Gastrocnemius medialis (tissue), 4 donors: ENCODE measurements at regions not wholly inside any gene's neighbourhood (a gene's known extent, or its start where the extent isn't known, plus 50 kb on each side); places are given as distances from the start of the nearest gene placed in this dataset.

Experiments
- ATAC-seq, 2 donors: fragments of 150-250 bp; one replicate each; pipeline ENCODE4 v1.9.1; 2016
- DNase-seq, 2 donors: peaks; one replicate each; pipeline ENCODE4 v3.0.0-alpha.2; 2019
- H3K27ac ChIP-seq, 4 donors: fragments of 200-600 bp; sonication (generic); 1 replicate in 1 of 4; 2 replicates in 3 of 4; pipeline ENCODE4 v1.5.1; 2016 to 2018; ENCODE audit warnings: mild to moderate bottlenecking in 2 of 4, moderate library complexity in 1 of 4
- H3K27me3 ChIP-seq, 3 donors: fragments of 200-600 bp; sonication (generic) in 2 of 3; 1 replicate in 1 of 3; 2 replicates in 2 of 3; pipeline versions ENCODE4 v1.5.1 to v1.6.0; 2016 to 2019; ENCODE audit warnings: mild to moderate bottlenecking in 1 of 3, moderate library complexity in 1 of 3
- H3K36me3 ChIP-seq, 2 donors: fragments of 200-600 bp; sonication (generic) in 1 of 2; one replicate each; pipeline ENCODE4 v1.5.1; 2017 to 2018
- H3K4me1 ChIP-seq, 2 donors: fragments of 200-600 bp; sonication (generic) in 1 of 2; one replicate each; pipeline ENCODE4 v1.5.1; 2016 to 2017; ENCODE audit warnings: mild to moderate bottlenecking in 2 of 2
- H3K4me3 ChIP-seq, 4 donors: fragments of 200-600 bp; sonication (generic) in 3 of 4; 1 replicate in 1 of 4; 2 replicates in 3 of 4; pipeline ENCODE4 v1.5.1; 2016 to 2019; ENCODE audit warnings: mild to moderate bottlenecking in 2 of 4
- H3K9me3 ChIP-seq, 3 donors: fragments of 200-600 bp; sonication (generic) in 2 of 3; 1 replicate in 1 of 3; 2 replicates in 2 of 3; pipeline ENCODE4 v1.5.1; 2016 to 2019
- CTCF ChIP-seq, 5 experiments: fragments of 450-650 bp in 3 of 5; fragments of 200-600 bp in 2 of 5; sonication (generic) in 2 of 5; IDR thresholded peaks in 4 of 5; conservative IDR thresholded peaks in 1 of 5; 1 replicate in 4 of 5; 2 replicates in 1 of 5; pipeline ENCODE4 v1.5.1; 2016 to 2019; ENCODE audit warnings: antibody characterized with exemption in 5 of 5, mild to moderate bottlenecking in 3 of 5, moderate library complexity in 3 of 5
- POLR2A ChIP-seq, 2 donors: fragments of 450-650 bp; IDR thresholded peaks; one replicate each; pipeline ENCODE4 v1.6.1; 2017; ENCODE audit warnings: antibody characterized with exemption in 2 of 2, mild to moderate bottlenecking in 2 of 2, moderate library complexity in 2 of 2
- in situ Hi-C, 4 donors: fragments of 200-750 bp; cut with MboI; loops; one replicate each; pipeline versions ENCODE4 v1.15.0 to v1.8.0; 2017; ENCODE audit warnings: low sequenced_read_pairs in 4 of 4
- intact Hi-C: fragments of 100-400 bp; cut with DNase I; formaldehyde crosslinking; loops from one replicate; pipeline ENCODE4 v1.15.1; 2023; ENCODE audit warnings: low total_unique reads

- in situ Hi-C loops (no loop called here), intact Hi-C loops (no loop called here)
- ATAC-seq, result no peak
- Histone ChIP-seq H3K27me3 (no peaks in the 10 kb centered on the region), H3K27ac (no peak overlapping the region), H3K4me1 (no peaks in the 10 kb centered on the region), H3K4me3 (no peak overlapping the region), H3K36me3 (no peaks in the 10 kb centered on the region), H3K9me3 (no peaks in the 10 kb centered on the region)
- DNase-seq, result no peak
- TF ChIP-seq CTCF (IDR thresholded peaks at IDR 0.05 in 4 of 5, conservative IDR thresholded peaks at IDR 0.05 in 1 of 5), result no peak
- no peak for TF ChIP-seq POLR2A (IDR thresholded peaks at IDR 0.05)
Measured at GRCh38 chr1:209413062-209413461, 170.5 kb upstream of the CAMK1G start.

DNA sequence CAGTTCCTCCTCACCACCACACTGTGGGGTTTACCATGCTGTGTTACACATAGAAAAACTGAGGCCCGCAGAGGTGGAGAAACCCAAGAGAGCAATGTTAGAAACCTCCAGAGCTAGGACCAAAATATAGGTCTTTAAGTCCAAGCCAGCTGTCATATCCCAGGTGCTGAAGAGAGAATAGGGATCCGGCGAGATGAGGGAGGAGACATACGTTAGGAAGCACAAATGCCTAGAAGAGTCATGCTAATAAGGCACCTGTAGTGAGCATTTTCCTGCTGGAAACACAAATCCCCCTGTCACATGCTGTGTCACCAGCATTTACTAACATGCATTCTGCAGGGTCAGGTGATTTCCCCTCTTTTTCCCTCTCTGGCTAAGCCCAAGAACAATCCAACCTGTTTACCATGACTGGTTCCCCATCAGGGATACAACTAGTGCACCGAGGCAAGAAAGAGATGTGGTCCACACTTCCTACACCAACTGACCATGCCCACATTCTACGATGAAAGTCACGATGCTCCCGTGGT, 168.6 kb upstream of the CAMK1G start:
- DNase-seq (no peak), ATAC-seq (no peak)
- no peaks in the 10 kb centered on the region for H3K4me1 ChIP-seq
- H3K27ac ChIP-seq, result no peak overlapping the region
- H3K4me3 ChIP-seq, result no peak overlapping the region
- in situ Hi-C loops, result no loop called here
- TF ChIP-seq CTCF (IDR thresholded peaks at IDR 0.05 in 4 of 5, conservative IDR thresholded peaks at IDR 0.05 in 1 of 5) (no peak), POLR2A (IDR thresholded peaks at IDR 0.05) (no peak)
- intact Hi-C loops, result no loop called here
- H3K36me3 ChIP-seq, result no peaks in the 10 kb centered on the region
- no peaks in the 10 kb centered on the region for H3K9me3 ChIP-seq
- no peaks in the 10 kb centered on the region for H3K27me3 ChIP-seq

DNA sequence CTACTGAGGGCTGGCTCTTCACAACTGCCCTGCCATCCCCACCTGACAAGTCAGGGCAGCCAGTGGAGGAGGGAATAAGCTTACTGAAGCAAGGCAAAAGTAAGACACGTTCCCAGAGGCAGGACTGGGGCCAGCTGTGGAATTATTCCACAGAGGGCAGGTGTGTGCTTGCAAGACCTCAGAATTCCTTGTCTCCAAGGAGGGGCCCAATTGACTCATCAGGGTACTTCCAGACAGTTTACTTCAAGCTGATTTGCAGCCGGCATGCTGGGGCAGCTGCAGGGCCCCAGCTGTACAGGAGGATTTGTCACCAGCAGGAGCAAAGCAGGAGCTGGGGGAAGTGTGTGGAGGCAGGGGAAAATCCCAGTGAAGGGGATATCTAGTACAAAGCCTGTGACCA, 167.5 kb upstream of the CAMK1G start:
- intact Hi-C loops (no loop called here), in situ Hi-C loops (no loop called here)
- ATAC-seq, result no peak
- Histone ChIP-seq H3K4me3 (no peak overlapping the region), H3K4me1 (no peaks in the 10 kb centered on the region), H3K36me3 (no peaks in the 10 kb centered on the region), H3K9me3 (no peaks in the 10 kb centered on the region), H3K27me3 (no peaks in the 10 kb centered on the region), H3K27ac (no peak overlapping the region)
- DNase-seq, result no peak
- TF ChIP-seq POLR2A (IDR thresholded peaks at IDR 0.05) (no peak), CTCF (IDR thresholded peaks at IDR 0.05 in 4 of 5, conservative IDR thresholded peaks at IDR 0.05 in 1 of 5) (no peak)

GRCh38 chr1:209416716-209417115, 166.8 kb upstream of the CAMK1G start:
- ATAC-seq (no peak), DNase-seq (no peak)
- in situ Hi-C loops (no loop called here), intact Hi-C loops (no loop called here)
- Histone ChIP-seq H3K36me3 (no peaks in the 10 kb centered on the region), H3K27ac (no peak overlapping the region), H3K9me3 (no peaks in the 10 kb centered on the region), H3K4me1 (no peaks in the 10 kb centered on the region), H3K27me3 (no peaks in the 10 kb centered on the region), H3K4me3 (no peak overlapping the region)
- TF ChIP-seq CTCF (IDR thresholded peaks at IDR 0.05 in 4 of 5, conservative IDR thresholded peaks at IDR 0.05 in 1 of 5) (no peak), POLR2A (IDR thresholded peaks at IDR 0.05) (no peak)

DNA sequence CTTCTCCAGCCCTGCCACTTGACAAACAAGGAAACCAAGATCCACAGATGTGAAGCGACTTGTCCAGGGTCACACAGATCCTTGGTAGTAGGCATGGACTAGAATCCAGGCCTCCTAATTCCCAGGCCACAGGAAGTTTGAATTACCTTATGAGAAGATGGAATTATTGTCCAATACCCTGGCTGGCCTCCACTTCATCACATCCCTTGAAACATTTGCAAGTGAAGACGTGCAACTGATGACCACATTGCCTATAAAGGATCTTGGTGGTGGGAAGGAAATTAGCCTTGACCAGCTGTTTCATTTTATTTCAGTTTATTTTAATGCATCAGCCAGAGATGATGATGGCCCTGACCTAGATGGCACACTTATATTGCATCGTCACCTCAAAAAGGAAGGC, 165.8 kb upstream of the CAMK1G start:
- DNase-seq (no peak), ATAC-seq (no peak)
- H3K4me1 ChIP-seq, result no peaks in the 10 kb centered on the region
- H3K36me3 ChIP-seq, result no peaks in the 10 kb centered on the region
- in situ Hi-C loops, result no loop called here
- no peak overlapping the region for H3K4me3 ChIP-seq
- no peaks in the 10 kb centered on the region for H3K9me3 ChIP-seq
- no peak overlapping the region for H3K27ac ChIP-seq
- intact Hi-C loops, result no loop called here
- no peaks in the 10 kb centered on the region for H3K27me3 ChIP-seq
- no peak for TF ChIP-seq CTCF (IDR thresholded peaks at IDR 0.05 in 4 of 5, conservative IDR thresholded peaks at IDR 0.05 in 1 of 5)
- no peak for TF ChIP-seq POLR2A (IDR thresholded peaks at IDR 0.05)
